Colonic mucosa (tissue), 4 donors: ENCODE measurements at regions not wholly inside any gene's neighbourhood (a gene's known extent, or its start where the extent isn't known, plus 50 kb on each side); places are given as distances from the start of the nearest gene placed in this dataset.

ENCODE experiments used
- DNase-seq: peaks from one replicate; pipeline ENCODE4 v3.0.0-alpha.2; 2020
- H3K27ac ChIP-seq: fragments of 200-600 bp; one replicate; pipeline ENCODE4 v1.8.0; 2021
- H3K27me3 ChIP-seq: fragments of 200-600 bp; one replicate; pipeline ENCODE4 v1.8.0; 2021
- H3K36me3 ChIP-seq: fragments of 200-600 bp; one replicate; pipeline ENCODE4 v1.8.0; 2021
- H3K4me1 ChIP-seq: fragments of 200-600 bp; one replicate; pipeline ENCODE4 v1.8.0; 2021; ENCODE audit warnings: mild to moderate bottlenecking
- H3K4me3 ChIP-seq: fragments of 200-600 bp; one replicate; pipeline ENCODE4 v1.8.0; 2021
- H3K9ac ChIP-seq, 2 donors: one replicate each; pipeline ENCODE4 v1.7.0; 2013; ENCODE audit warnings: control low read depth in 2 of 2, low read depth in 2 of 2, low read length in 2 of 2
- H3K9me3 ChIP-seq: fragments of 200-600 bp; one replicate; pipeline ENCODE4 v1.8.0; 2021
- intact Hi-C: fragments of 100-400 bp; cut with DNase I; formaldehyde crosslinking; loops from one replicate; pipeline ENCODE4 v1.14.1; 2022
- TF ChIP-seq, protein P1 (sequence below): fragments of 200-600 bp; IDR thresholded peaks from one replicate; pipeline ENCODE4 v1.8.0; 2022; ENCODE audit warnings: antibody characterized with exemption, mild to moderate bottlenecking
- donor health status: healthy.
- donor health status: DM: no; HTN: no; CAD: no.
- donor health status: DM: no; HTN: no; CAD: no.

DNA sequence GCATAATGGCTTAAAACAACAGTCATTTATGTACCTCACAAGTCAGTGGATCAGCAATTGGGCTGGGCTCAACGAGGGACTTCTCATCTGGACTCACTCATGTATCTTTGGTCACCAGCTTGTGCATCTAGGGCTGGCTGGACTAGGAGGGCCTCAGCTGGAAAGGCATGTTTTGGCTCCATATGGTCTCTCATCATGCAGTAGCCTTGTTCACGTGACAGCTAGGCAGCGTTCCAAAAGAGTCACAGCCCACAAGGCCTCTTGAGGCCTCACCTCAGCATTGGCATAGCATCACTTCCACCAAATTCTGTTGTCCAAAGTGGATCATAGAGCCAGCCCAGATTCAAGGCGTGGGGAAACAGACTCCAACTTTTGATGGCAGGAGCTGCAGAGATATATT is 110.1 kb downstream of the MAFB start:
- Histone ChIP-seq H3K4me3 (no peak overlapping the region), H3K36me3 (no peaks in the 10 kb centered on the region), H3K9ac (no peak overlapping the region), H3K9me3 (no peaks in the 10 kb centered on the region), H3K4me1 (no peaks in the 10 kb centered on the region), H3K27ac (no peak overlapping the region), H3K27me3 (no peaks in the 10 kb centered on the region)
- no peak for DNase-seq
- intact Hi-C loops: no loop called here
- TF ChIP-seq, protein P1, sequence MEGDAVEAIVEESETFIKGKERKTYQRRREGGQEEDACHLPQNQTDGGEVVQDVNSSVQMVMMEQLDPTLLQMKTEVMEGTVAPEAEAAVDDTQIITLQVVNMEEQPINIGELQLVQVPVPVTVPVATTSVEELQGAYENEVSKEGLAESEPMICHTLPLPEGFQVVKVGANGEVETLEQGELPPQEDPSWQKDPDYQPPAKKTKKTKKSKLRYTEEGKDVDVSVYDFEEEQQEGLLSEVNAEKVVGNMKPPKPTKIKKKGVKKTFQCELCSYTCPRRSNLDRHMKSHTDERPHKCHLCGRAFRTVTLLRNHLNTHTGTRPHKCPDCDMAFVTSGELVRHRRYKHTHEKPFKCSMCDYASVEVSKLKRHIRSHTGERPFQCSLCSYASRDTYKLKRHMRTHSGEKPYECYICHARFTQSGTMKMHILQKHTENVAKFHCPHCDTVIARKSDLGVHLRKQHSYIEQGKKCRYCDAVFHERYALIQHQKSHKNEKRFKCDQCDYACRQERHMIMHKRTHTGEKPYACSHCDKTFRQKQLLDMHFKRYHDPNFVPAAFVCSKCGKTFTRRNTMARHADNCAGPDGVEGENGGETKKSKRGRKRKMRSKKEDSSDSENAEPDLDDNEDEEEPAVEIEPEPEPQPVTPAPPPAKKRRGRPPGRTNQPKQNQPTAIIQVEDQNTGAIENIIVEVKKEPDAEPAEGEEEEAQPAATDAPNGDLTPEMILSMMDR: no peak

DNA sequence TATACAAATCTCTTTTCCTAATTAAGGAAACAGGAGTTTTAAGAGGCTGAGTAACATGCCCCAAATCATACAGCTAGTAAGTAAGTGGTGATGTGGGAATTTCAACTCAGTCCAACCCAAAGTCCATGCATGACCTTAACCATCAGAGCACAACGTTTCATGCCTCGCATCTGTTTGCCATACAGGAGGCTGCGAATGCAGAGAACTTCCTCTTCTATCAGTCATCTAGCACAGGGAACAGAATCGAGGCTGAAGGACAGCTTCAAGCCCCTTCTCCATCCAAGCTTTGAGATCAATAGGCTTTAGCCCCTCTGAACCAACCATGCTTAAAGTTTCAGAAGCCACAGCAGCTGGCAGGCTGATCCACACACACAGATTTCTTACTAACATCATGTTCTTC is 113.2 kb downstream of the MAFB start:
- TF ChIP-seq, protein P1: no peak
- no peak overlapping the region for H3K9ac ChIP-seq
- H3K27me3 ChIP-seq: no peaks in the 10 kb centered on the region
- no peaks in the 10 kb centered on the region for H3K9me3 ChIP-seq
- no peak for DNase-seq
- H3K27ac ChIP-seq: no peak overlapping the region
- no peaks in the 10 kb centered on the region for H3K4me1 ChIP-seq
- H3K4me3 ChIP-seq: no peak overlapping the region
- intact Hi-C loops: no loop called here
- no peaks in the 10 kb centered on the region for H3K36me3 ChIP-seq

DNA sequence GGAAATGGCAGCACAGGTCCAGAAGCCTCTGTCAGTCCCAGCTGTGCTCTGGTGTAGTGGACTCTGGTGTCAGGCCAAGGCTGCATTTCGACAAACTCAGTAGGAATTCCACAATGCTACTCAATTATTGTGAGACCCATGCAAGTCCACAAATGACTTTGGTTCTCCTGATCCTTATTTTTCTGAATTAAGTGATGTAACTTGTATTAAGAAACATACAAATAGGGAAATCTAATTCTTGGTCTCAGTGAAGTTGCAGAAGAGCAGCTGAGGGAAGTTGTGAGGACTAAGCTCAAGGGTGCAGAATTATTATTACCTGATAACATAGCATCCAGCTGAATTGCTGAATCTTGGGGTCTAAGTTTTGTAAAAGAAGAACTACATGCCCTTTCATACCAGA is 116.8 kb downstream of the MAFB start:
- H3K9me3 ChIP-seq: no peaks in the 10 kb centered on the region
- H3K27ac ChIP-seq: no peak overlapping the region
- H3K4me3 ChIP-seq: no peak overlapping the region
- no peaks in the 10 kb centered on the region for H3K27me3 ChIP-seq
- no peaks in the 10 kb centered on the region for H3K36me3 ChIP-seq
- TF ChIP-seq, protein P1: no peak
- no peak for DNase-seq
- H3K9ac ChIP-seq: no peak overlapping the region
- intact Hi-C loops: no loop called here
- no peaks in the 10 kb centered on the region for H3K4me1 ChIP-seq

DNA sequence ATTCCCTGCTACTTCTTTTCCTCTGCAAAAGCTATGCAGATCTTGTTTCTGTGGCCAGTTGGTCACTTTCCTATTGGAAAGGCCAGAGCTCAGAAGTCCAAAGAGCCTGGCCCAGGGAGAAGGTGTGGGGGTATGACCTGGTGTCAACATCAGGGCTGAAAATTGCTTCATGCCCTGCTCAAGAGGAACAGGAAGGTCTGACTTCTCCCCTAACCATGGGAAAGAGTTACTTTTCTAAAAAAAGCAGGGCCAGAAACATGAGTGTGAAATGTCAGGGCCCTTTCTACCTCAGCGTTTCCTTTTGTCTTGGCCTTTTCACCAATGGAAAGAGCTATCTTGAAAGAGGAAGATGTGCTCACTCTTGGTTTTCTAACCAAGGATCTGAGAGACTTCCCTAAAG is 117.4 kb downstream of the MAFB start:
- no peak overlapping the region for H3K27ac ChIP-seq
- TF ChIP-seq, protein P1: no peak
- no peaks in the 10 kb centered on the region for H3K36me3 ChIP-seq
- H3K9me3 ChIP-seq: no peaks in the 10 kb centered on the region
- no peaks in the 10 kb centered on the region for H3K4me1 ChIP-seq
- H3K27me3 ChIP-seq: no peaks in the 10 kb centered on the region
- intact Hi-C loops: no loop called here
- DNase-seq: no peak
- H3K4me3 ChIP-seq: no peak overlapping the region
- no peak overlapping the region for H3K9ac ChIP-seq

DNA sequence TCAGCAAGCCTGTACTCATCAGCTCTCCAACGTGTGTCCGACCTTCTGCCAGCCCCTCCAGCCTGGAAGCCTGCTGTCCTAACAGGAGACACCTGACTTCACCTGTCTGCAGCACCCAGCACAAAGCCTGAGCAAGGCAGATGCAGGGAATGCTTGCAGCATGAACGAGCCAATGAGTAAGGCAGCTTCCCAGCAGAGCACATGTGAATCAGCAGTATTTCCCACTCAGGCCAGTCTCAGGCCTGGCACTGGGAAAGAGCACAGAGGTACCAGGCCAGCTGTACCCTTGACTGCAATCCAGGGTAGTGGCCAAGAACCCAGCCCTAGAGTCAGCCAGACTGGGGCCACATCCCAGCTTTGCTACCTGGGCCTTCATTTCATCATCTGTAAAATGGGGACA is 120.8 kb downstream of the MAFB start:
- no peaks in the 10 kb centered on the region for H3K9me3 ChIP-seq
- DNase-seq: no peak
- H3K36me3 ChIP-seq: no peaks in the 10 kb centered on the region
- H3K4me3 ChIP-seq: no peak overlapping the region
- TF ChIP-seq, protein P1: no peak
- H3K4me1 ChIP-seq: no peaks in the 10 kb centered on the region
- H3K27ac ChIP-seq: no peak overlapping the region
- no peaks in the 10 kb centered on the region for H3K27me3 ChIP-seq
- intact Hi-C loops: no loop called here
- no peak overlapping the region for H3K9ac ChIP-seq

DNA sequence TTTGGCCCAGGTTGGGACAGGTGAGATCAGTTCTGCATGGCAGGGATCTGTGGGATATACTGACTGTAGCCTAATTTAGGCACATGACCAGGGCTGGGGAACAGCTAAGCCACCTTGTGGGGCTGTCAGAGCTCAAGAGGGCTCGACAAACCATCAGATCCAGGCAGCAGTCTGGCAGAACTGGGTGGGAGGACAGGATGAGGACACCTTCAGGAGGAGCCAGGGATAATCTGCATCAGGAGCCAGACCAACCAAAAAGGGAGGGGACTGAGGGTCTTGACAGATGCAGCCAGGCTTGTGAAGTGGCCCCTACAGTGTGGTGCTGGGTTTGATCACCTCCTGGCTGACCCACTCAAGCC is 123.4 kb downstream of the MAFB start:
- no peak overlapping the region for H3K4me3 ChIP-seq
- no peak for DNase-seq
- peaks cover 4% of the 10 kb centered on the region for H3K4me1 ChIP-seq
- H3K9me3 ChIP-seq: no peaks in the 10 kb centered on the region
- no peaks in the 10 kb centered on the region for H3K36me3 ChIP-seq
- intact Hi-C loops: no loop called here
- no peaks in the 10 kb centered on the region for H3K27me3 ChIP-seq
- no peak overlapping the region for H3K9ac ChIP-seq
- TF ChIP-seq, protein P1: no peak
- H3K27ac ChIP-seq: no peak overlapping the region
